ENCODE measurements at regions not wholly inside any gene's neighbourhood (a gene's known extent, or its start where the extent isn't known, plus 50 kb on each side); places are given as distances from the start of the nearest gene placed in this dataset.

DNA sequence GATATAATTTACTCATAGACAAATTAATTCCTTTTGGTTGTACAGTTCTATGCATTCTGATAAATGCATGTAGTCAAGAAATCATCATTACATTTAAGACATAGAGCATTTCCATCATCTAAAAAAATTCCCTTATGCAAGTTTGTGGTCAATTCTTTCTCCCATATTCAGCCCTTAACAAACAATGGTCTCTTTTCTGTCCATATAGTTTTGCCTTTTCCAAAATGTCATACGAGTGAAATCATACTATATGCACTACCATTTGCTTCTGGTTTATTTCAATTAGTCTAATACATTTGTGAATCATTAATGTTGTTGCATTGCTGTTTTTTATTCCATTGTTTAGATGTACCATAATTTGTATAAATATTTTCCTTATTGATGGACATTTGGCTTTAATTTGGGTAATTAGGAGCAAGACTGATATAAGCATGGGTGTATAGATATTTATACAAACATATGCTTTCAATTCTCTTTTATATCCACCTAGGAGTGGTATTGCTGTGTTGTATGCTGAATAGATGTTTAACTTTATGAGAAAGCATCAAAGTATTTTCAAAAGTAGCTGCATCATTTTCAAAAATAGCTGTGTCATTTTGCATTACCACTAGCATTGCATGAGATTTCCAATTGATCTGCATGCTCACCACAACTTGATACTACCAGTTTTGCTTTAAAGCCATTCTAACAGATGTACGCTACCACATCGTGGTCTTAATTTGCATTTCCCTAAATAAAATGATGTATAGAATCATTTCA lies 397.0 kb upstream of the ADAMTS5 start:
- H3K27me3 Mint-ChIP-seq (ENCODE audit: unreplicated experiment) = no peaks in the 10 kb centered on the region
- no peaks in the 10 kb centered on the region for H3K9me3 Mint-ChIP-seq (ENCODE audit: low read depth, unreplicated experiment)
- peaks cover 10% of the 10 kb centered on the region for H3K4me1 Mint-ChIP-seq (ENCODE audit: low read depth, unreplicated experiment)
- intact Hi-C loops (cut with micrococcal nuclease; ENCODE audit: unreplicated experiment) = no loop called here
- no peak overlapping the region for H3K27ac Mint-ChIP-seq (ENCODE audit: unreplicated experiment)
- no peak for DNase-seq
- CTCF ChIA-PET = no interaction called here
- no TSS peak for BruUV-seq (replicated peaks)
- H3K36me3 Mint-ChIP-seq (ENCODE audit: insufficient read depth, unreplicated experiment) = no peaks in the 10 kb centered on the region
- H3K4me3 Mint-ChIP-seq (ENCODE audit: low read depth, unreplicated experiment) = no peak overlapping the region
- TF ChIP-seq, protein P1, sequence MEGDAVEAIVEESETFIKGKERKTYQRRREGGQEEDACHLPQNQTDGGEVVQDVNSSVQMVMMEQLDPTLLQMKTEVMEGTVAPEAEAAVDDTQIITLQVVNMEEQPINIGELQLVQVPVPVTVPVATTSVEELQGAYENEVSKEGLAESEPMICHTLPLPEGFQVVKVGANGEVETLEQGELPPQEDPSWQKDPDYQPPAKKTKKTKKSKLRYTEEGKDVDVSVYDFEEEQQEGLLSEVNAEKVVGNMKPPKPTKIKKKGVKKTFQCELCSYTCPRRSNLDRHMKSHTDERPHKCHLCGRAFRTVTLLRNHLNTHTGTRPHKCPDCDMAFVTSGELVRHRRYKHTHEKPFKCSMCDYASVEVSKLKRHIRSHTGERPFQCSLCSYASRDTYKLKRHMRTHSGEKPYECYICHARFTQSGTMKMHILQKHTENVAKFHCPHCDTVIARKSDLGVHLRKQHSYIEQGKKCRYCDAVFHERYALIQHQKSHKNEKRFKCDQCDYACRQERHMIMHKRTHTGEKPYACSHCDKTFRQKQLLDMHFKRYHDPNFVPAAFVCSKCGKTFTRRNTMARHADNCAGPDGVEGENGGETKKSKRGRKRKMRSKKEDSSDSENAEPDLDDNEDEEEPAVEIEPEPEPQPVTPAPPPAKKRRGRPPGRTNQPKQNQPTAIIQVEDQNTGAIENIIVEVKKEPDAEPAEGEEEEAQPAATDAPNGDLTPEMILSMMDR (IDR thresholded peaks at IDR 0.05; ENCODE audit: unreplicated experiment) = no peak

DNA sequence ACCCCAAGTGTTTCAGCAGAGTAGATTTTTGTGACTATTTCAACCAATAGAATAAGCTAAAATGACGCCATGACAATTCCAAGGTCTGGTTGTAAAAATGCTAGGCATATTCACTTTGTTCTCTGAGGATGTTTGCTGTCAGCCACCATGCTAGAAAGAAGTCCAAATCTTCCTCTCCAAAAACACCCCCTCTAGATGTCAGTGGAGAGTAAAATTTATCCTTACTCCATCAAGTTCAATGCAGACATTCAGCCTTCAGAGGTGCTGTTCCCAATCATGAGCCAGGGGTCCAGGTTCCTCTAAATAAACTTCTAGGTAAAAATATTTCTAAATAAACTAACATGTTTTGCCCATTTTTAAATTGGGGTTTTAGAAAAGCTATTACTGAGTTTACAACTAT lies 395.4 kb upstream of the ADAMTS5 start:
- Mint-ChIP-seq H3K27ac (ENCODE audit: unreplicated experiment) (no peak overlapping the region), H3K9me3 (ENCODE audit: low read depth, unreplicated experiment) (no peaks in the 10 kb centered on the region), H3K4me1 (ENCODE audit: low read depth, unreplicated experiment) (peaks cover 10% of the 10 kb centered on the region), H3K36me3 (ENCODE audit: insufficient read depth, unreplicated experiment) (no peaks in the 10 kb centered on the region), H3K4me3 (ENCODE audit: low read depth, unreplicated experiment) (no peak overlapping the region), H3K27me3 (ENCODE audit: unreplicated experiment) (no peaks in the 10 kb centered on the region)
- CTCF ChIA-PET = no interaction called here
- no TSS peak for BruUV-seq (replicated peaks)
- TF ChIP-seq, protein P1 (IDR thresholded peaks at IDR 0.05; ENCODE audit: unreplicated experiment) = no peak
- intact Hi-C loops (cut with micrococcal nuclease; ENCODE audit: unreplicated experiment) = no loop called here
- no peak for DNase-seq

DNA sequence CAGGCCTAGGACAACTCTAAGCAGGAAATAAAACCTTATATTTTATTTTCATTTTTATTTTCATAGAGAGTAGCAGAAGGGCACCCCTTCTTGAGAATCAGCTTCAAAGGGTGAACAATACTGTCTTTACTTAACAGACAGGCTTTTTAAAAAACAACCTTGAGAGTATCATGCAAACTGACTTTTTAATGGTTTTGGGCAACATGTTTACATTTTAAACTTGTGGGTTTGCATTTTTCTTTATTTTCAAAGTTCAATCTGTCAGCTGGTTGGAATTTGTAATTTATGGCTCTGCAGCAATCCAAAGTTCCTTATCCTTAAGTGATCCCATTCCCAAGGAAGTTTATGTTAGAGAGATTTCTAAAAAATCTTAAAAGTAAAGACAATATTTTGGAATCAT lies 392.3 kb upstream of the ADAMTS5 start:
- no TSS peak for BruUV-seq (replicated peaks)
- CTCF ChIA-PET = no interaction called here

DNA sequence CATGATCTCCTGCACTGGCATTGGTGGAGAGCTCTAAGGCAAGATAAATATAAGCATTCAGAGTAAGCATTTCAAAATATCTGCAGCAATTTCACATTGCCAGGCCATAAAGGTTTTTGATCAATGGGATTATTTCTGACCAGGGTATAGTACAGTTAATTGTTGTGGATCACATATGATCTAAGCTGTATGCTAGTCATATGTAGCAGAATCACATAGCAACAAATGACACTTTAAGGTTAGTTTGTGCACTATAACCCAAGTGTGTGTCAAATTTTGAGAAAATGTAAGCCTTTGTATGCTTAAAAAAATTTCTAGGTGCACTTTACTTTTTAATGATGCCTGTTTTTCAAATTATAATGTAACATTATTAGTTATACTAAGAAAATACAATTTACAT lies 386.0 kb upstream of the ADAMTS5 start:
- no peak overlapping the region for H3K27ac Mint-ChIP-seq (ENCODE audit: unreplicated experiment)

More for the DNA sequence above, 392.3 kb upstream of the ADAMTS5 start:
- DNase-seq = no peak
- Mint-ChIP-seq H3K4me3 (ENCODE audit: low read depth, unreplicated experiment) (no peak overlapping the region), H3K9me3 (ENCODE audit: low read depth, unreplicated experiment) (no peaks in the 10 kb centered on the region), H3K36me3 (ENCODE audit: insufficient read depth, unreplicated experiment) (no peaks in the 10 kb centered on the region), H3K27ac (ENCODE audit: unreplicated experiment) (no peak overlapping the region), H3K4me1 (ENCODE audit: low read depth, unreplicated experiment) (no peaks in the 10 kb centered on the region), H3K27me3 (ENCODE audit: unreplicated experiment) (no peaks in the 10 kb centered on the region)
- intact Hi-C loops (cut with micrococcal nuclease; ENCODE audit: unreplicated experiment) = no loop called here
- TF ChIP-seq, protein P1 (IDR thresholded peaks at IDR 0.05; ENCODE audit: unreplicated experiment) = no peak

More for the DNA sequence above, 386.0 kb upstream of the ADAMTS5 start:
- DNase-seq = no peak
- Mint-ChIP-seq H3K9me3 (ENCODE audit: low read depth, unreplicated experiment) (peaks cover 4% of the 10 kb centered on the region), H3K4me1 (ENCODE audit: low read depth, unreplicated experiment) (no peaks in the 10 kb centered on the region), H3K36me3 (ENCODE audit: insufficient read depth, unreplicated experiment) (no peaks in the 10 kb centered on the region), H3K27me3 (ENCODE audit: unreplicated experiment) (no peaks in the 10 kb centered on the region), H3K4me3 (ENCODE audit: low read depth, unreplicated experiment) (no peak overlapping the region)
- CTCF ChIA-PET = interaction anchor here (0.5 kb wide), 1 partner anchor 37 kb away, joined by 3 read pairs; no protein-coding TSS in a partner anchor
- TF ChIP-seq, protein P1 (IDR thresholded peaks at IDR 0.05; ENCODE audit: unreplicated experiment) = no peak
- intact Hi-C loops (cut with micrococcal nuclease; ENCODE audit: unreplicated experiment) = no loop called here
- no TSS peak for BruUV-seq (replicated peaks)
